ENCODE measurements at regions not wholly inside any gene's neighbourhood (a gene's known extent, or its start where the extent isn't known, plus 50 kb on each side); places are given as distances from the start of the nearest gene placed in this dataset.

- DNase-seq = no peak
These were observed 155.9 kb upstream of the SHB start for GRCh38 chr9:38224941-38225340.

DNA sequence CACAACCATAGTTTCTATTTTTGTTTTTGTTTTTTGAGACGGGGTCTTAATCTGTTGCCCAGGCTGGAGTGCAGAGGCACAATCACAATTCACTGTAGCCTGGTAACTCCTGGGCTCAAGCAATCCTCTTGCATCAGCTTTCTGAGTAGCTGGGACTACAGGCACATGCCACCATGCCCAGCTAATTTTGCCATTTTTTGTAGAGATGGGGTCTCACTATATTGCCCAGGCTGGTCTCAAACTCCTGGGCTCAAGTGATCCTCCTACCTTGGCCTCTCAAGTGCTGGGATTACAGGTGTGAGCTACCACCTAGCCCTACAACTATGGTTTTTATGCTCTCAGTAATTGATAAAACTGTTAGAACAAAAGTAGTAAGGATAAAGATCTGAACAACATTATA lies 147.5 kb upstream of the SHB start:
- DNase-seq = no peak

DNA sequence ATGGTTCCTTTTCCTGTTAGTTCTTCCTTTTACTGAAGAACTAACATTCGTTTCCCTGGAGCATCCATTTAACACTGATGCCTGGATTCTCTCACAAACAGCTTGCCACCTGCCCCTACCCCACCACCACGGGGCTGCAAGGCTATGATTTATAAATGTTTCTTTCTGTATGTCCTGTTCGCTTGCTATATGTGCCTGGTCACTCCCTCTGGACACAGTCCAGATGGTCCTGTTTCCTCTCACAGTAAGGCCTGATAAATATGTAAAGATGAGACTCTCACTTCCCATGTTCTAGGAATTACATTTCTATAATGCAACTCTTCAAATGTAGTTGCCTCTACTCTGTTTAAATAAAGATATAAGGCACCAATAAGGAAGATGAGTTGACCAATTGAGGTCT lies 146.4 kb upstream of the SHB start:
- DNase-seq = no peak

DNA sequence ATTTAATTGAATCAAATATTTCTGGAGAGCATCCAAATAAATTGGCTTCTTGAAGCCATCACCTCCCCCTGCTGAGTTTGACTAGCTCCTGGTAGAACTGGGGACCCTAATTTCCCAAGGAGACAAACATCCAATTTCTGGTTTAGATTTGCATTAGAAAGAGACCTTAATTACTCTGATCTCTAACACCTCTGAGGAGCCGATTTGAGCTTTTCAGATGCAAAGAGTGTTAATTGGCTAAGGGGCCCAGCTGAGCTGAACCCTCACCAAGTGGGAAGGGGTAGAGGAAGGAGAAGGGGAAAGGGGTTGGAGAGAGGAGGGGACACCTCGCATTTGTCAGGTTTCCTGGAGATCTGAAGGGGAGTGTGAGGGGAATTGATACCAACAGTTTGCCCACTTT lies 145.4 kb upstream of the SHB start:
- no peak for DNase-seq

DNA sequence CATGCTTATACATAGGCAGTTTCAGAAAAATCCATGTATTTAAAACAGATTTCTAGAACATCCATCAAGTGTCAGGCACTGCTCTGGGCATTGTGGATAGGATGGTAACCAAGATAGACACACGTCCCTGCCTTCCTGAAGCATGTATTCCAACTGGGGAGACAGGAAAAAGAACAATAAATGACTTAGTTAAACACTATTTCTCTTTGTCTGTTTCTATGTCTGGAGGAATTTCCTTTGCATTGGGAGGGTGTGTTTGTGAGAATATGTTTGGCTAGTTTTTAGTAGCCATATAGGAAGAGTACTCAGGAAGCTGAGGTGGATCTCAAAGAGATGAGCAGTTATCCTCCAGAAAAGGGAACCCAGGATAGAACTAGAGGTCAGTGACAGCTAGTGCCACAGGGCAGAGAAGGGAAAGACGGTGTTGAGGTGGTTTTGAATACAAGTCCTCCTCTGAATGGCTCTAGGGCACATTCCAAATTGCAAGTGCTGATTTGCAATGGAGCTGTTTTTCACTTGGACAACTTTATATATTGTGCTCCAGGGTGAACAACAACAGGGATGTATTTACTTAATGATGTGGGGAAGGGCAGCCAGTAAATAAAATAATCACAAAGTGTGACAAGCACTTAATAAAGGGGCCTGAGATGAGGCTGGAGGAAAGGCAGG lies 144.7 kb upstream of the SHB start:
- no peak for DNase-seq

DNA sequence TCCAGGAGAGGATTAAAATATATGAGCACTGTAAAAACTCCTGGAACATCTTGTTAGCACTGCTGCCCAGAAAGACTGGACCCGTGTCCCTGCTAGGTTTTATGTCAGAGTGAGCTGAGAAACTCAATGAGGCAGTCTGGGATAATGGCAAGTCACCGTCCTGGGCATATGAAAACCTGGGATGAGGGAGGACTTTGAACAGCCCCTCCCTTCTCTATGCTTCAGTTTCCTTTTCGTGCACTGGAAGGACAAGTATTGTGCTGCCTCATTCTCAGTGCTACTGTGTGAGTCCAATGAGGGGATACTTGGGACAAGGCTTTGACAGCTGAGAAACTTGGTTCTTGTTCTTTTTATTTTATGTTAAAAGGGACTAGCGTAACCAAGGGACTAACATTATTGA lies 143.0 kb upstream of the SHB start:
- DNase-seq = no peak

GRCh38 chr9:38211002-38211401 lies 142.0 kb upstream of the SHB start:
- DNase-seq = no peak

DNA sequence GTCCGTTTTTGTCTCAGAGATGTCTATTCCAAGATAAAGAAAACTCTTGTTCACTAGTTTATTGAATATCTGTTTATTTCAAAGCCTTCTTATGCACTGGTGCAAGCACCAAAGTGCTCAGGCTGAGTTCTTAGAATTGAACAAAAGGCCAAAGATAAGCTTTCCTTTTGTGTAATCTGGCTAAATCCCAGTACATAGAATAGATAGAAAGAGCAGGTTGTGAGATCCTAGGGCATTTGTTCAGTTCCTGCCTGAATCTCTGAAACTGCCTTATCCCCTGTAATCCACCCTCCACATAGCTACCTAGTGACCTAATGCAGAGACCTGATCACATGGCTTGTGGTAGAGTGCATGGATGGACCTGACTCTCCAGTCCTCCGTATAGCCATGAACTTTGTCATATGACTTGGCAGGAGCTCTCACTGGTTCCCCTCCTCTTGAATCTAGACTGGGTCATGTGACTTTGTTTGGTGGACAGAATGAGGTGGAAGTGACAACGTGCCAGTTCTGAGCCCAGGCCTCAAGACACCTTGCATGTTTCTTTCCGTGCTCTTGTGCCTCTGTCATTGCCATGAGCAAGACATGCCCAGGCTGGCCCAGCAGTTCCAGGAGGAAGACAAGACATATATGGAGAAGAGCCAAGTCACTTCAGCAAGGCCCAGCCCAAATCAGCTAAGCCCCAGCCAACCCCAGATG lies 139.3 kb upstream of the SHB start:
- DNase-seq = no peak

DNA sequence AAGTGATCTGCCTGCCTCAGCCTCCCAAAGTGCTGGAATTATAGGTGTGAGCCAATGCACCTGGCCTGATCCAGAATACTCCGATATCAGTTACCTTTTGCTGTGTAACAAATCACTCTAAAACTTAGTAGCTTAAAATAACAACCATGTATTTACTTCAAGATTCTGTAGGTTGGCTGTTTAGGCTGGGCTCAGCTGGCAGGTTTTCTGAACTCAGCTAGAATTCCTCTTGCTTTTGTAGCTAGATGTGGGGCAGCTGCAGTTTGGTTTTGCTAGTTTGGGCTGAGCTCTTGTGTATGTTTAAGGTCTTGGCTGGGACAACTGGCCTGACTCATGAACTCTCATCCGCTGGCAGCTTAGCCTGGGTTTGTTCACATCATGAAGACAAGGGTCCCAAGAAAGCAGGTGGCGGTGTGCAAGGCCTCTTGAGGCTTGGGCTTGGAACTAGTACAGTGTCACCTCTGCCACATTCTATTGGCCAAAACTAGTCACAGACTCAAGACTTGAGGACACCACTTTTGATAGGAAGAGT lies 138.3 kb upstream of the SHB start:
- DNase-seq = no peak

DNA sequence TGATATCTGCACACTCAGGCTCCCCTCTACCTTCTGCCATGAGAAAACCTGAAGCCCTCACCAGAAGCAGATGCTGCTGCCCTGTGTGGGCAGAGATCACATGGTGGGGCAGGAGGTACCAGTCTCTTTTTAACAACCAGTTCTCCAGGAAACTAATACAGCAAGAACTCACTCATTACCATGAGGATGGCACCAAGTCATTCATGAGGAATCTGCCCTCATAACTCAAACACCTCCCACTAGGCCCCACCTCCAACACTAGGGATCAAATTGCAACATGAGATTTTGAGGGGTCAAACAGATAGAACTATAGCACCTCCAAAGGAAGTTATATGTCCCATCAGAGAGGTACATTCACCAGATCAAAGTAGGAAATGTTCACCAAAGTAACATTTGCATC lies 136.3 kb upstream of the SHB start:
- no peak for DNase-seq

DNA sequence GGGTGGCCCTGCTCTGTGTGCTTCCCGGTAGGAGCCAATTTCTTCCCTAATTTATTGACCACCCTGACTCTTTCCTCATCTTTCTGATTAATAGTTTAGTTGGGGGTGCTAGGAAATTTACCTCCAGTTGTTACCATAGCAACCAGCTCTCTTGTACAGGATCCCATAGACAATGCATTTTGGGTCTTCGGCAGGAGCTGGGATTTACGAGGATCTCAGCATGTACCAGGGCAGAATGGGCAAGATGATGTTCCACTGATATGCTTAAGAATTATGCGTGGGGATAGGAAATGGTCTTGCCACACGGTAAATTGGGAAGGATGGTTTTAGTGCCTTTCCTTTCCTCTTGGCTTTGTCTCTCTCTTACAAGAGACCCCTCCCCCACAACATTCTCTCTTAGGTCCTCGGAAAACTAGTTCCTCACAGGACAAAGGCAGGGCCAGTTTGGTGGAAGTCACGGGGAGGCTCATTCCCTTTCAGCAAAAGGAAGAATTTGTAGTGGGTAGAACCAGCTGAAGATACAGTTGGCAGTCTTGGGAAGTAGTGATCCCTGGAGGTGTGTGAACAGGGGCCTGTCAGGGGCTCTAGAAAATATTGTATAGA lies 133.4 kb upstream of the SHB start:
- DNase-seq = no peak

DNA sequence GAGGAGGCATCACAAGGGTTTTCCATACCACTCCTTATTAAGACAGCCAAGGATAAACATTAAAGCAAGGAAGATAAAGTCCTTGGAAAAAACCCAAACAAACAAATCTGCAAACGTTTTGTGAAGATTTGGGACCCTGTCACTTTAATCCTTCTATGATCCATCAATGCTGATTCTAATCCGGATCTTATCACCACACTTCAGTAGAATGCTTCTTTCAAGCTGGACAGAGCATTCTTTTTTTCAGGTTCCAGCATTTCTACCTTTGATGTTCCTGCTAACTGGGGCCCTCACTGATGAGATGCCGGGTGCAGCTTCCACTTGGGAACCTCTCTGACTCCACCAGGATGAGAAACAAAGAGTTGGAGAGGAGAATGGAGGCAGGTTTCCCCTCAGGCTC lies 132.8 kb upstream of the SHB start:
- DNase-seq = no peak

- DNase-seq = no peak
These were observed 131.4 kb upstream of the SHB start for GRCh38 chr9:38200431-38200830.

GRCh38 chr9:38198140-38198539 lies 129.1 kb upstream of the SHB start:
- DNase-seq = no peak

DNA sequence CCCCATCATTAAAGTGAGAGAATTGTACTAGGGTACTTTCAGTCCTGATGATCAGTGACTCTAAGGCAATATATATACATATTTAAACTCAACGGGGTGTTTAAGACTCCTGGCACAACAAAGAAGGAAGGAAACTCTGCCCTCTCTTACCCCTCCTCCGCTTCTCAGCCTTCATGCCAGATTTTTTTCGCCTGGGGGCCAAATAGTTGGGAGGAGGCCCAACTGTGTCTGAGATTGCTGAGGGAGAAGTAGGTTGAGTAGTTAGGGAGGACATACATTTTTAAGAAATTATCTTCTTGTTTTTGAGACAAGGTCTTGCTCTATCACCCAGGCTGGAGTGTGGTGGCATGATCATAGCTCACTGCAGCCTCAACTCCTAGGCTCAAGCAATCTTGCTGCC lies 127.7 kb upstream of the SHB start:
- no peak for DNase-seq

GRCh38 chr9:38195737-38196161 lies 126.7 kb upstream of the SHB start:
- no peak for DNase-seq

- DNase-seq = no peak
These were observed 125.8 kb upstream of the SHB start for GRCh38 chr9:38194870-38195269.

DNA sequence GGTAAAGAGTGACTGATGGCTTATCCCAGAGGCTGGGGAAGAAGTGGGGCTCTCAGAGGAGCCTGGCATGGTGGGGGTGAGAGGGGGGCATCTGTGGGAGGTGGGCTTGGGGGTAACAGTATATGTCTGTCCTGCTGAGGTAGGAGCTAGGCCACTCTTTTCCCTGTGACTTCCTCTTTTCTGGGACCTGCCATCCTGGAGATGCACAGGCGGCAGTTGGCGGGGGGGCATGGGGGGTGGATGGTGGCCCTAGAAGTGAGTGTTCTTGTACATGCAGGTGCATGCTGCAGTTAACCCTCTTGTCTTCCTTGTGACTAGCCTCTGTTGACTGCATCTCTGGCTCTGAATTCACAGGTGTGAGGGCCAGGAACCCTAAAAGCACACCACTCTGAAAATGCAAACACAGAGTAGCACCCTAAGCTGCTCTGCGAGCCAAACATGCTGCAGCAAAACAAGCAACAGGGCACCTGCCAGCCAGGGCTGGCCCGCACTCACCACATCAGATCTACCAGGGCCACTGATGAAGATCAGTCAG lies 123.8 kb upstream of the SHB start:
- DNase-seq = no peak

GRCh38 chr9:38186404-38187115 lies 117.5 kb upstream of the SHB start:
- no peak for DNase-seq

GRCh38 chr9:38185647-38186403 lies 116.8 kb upstream of the SHB start:
- DNase-seq = no peak

DNA sequence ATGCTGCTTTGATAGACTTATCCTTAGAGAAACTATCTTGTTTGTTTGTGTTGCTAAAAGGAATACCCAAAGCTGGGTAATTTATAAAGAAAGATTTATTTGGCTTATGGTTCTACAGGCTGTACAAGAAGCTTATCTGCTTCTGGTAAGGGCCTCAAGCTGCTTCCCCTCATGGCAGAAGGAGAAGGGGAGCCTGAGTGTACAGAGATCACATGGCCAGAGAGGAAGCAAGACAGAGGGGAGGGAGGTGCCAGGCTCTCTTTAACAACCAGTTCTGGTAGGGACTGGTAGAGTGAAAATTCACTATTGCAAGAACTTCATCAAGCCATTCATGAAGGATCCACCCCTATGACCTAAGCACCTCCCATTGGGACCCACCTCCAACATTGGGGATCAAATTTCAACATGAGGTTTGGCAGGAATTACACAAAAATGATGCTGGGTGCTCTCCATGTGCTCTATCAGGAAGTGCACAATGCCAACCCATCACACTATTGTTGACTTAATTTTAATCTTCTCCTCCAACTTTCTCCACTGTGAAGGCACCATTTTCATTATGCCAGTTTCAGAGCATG lies 115.1 kb upstream of the SHB start:
- DNase-seq = no peak

DNA sequence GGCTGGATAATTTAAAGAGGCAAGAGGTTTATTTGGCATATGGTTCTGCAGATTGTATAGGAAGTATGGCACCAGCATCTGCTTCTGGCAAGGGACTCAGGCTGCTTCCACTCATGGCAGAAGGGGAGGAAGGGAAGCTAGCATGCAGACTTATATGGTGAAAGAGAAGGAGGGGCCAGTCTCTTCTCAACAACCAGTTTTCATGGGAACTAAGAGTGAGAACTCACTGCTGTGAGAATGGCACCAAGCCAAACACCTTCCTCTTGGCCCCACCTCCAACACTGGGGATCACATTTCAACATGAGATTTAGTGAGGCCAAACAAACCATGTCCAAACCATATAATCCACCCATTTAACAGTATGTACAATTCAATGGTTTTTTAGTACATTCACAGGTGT lies 113.3 kb upstream of the SHB start:
- DNase-seq = no peak

Data from activated CD4-positive, alpha-beta T cell treated with anti-CD3 and anti-CD28 coated beads for 1 hour (primary cell).